Lung (tissue), 11 donors: ENCODE measurements at regions not wholly inside any gene's neighbourhood (a gene's known extent, or its start where the extent isn't known, plus 50 kb on each side); places are given as distances from the start of the nearest gene placed in this dataset.
A peak's percentile ranks its signal among the peaks of the same experiment; 100 is the strongest.
"Not testable (repeated sequence)": the region's sequence is repeated elsewhere in the genome, so short reads cannot be mapped to it uniquely, and the experiment has no call there.

Experiments
- ATAC-seq: fragments of 200-7000 bp; cut with Tn5 transposase; one replicate; pipeline ENCODE4 v1.9.1; 2020; ENCODE audit warnings: moderate number of reproducible peaks; ENCODE audit not compliant: insufficient read depth, low FRiP score
- DNase-seq, 3 donors: peaks; one replicate each; pipeline ENCODE4 v3.0.0-alpha.2; 2013 to 2017
- H3K27ac ChIP-seq, 2 donors: one replicate each; pipeline ENCODE4 v1.5.1; 2013; ENCODE audit warnings: mild to moderate bottlenecking in 2 of 2, moderate library complexity in 2 of 2, control low read depth in 1 of 2, inconsistent platforms in 1 of 2, low read depth in 1 of 2, low read length in 1 of 2
- H3K27me3 ChIP-seq, 3 donors: one replicate each; pipeline ENCODE4 v1.5.1; 2013; ENCODE audit warnings: low read length in 2 of 3; ENCODE audit not compliant: control insufficient read depth in 3 of 3, insufficient read depth in 3 of 3
- H3K36me3 ChIP-seq, 4 donors: one replicate each; pipeline ENCODE4 v1.5.1; 2013; ENCODE audit warnings: low read length in 4 of 4, mild to moderate bottlenecking in 1 of 4, moderate library complexity in 1 of 4; ENCODE audit not compliant: control insufficient read depth in 4 of 4, insufficient read depth in 4 of 4
- H3K4me1 ChIP-seq, 5 donors: one replicate each; pipeline ENCODE4 v1.5.1; 2013; ENCODE audit warnings: low read length in 5 of 5, mild to moderate bottlenecking in 2 of 5, moderate library complexity in 1 of 5; ENCODE audit not compliant: control insufficient read depth in 5 of 5, insufficient read depth in 5 of 5
- H3K4me3 ChIP-seq: one replicate; pipeline ENCODE4 v1.5.1; 2013; ENCODE audit warnings: mild to moderate bottlenecking, control low read depth, moderate library complexity
- H3K9ac ChIP-seq, 2 donors: one replicate each; pipeline ENCODE4 v1.5.1; 2013; ENCODE audit warnings: low read length in 2 of 2, control low read depth in 1 of 2; ENCODE audit not compliant: insufficient read depth in 1 of 2
- H3K9me3 ChIP-seq, 4 donors: one replicate each; pipeline ENCODE4 v1.5.1; 2013; ENCODE audit warnings: low read length in 3 of 4, mild to moderate bottlenecking in 1 of 4, moderate library complexity in 1 of 4; ENCODE audit not compliant: control insufficient read depth in 4 of 4, insufficient read depth in 3 of 4
- WGBS, 2 donors: extraction: QIAGEN DNeasy Blood & Tissue Kit; methylation state at CpG; one replicate each; pipeline ENCODE4 v1.1.7; 2013; 5-methylcytosine and 5-hydroxymethylcytosine counted together
- TF ChIP-seq, protein P1 (sequence below): IDR thresholded peaks from 2 replicates; pipeline ENCODE4 v1.5.1; 2012; ENCODE audit warnings: mild to moderate bottlenecking; ENCODE audit errors: control extremely low read depth, extremely low read depth
- donor health status: control.
- donor health status: control.
- donor health status: Bipolar disorder and iron deficiency.
- donor health status: healthy.
- donor health status: DM: yes; HTN: yes; CAD: no.

DNA sequence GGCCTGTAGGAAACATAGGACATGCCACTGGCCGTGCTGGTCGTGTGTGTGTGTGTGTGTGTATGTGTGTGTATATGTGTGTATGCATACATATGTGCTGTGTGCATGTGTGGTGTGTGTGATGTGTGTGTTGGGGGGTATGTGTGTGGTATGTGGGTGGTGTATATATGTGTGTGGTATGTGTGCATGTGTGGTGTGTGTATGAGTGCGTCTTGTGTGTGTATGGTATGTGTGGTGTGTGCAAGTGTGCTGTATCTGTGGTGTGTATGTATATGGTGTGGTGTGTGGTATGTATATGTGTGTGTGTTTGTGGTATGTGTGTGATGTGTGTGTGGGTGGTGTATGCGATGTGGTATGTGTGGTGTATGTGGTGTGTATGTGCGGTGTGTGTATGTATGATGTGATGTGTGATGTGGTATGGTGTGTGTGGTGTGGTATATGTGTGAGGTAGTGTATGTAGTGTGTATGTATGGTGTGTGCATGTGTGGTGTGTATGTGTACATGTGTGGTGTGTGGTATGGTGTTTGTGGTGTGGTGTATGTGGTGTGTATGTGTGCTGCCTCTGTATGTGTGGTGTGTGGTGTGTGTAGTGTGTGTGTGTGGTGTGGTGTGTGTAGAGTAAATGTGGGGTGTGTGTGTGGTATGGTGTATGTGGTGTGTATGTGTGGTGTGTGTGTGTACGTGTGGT lies 120.8 kb upstream of the CACHD1 start:
- H3K4me3 ChIP-seq = no peak overlapping the region
- H3K4me1 ChIP-seq = no peaks in the 10 kb centered on the region
- no peaks in the 10 kb centered on the region for H3K36me3 ChIP-seq
- peaks cover 0 to 2% (median 0%) of the 10 kb centered on the region in 4 donors for H3K9me3 ChIP-seq
- ATAC-seq = no peak
- no peaks in the 10 kb centered on the region for H3K27me3 ChIP-seq
- TF ChIP-seq, protein P1, sequence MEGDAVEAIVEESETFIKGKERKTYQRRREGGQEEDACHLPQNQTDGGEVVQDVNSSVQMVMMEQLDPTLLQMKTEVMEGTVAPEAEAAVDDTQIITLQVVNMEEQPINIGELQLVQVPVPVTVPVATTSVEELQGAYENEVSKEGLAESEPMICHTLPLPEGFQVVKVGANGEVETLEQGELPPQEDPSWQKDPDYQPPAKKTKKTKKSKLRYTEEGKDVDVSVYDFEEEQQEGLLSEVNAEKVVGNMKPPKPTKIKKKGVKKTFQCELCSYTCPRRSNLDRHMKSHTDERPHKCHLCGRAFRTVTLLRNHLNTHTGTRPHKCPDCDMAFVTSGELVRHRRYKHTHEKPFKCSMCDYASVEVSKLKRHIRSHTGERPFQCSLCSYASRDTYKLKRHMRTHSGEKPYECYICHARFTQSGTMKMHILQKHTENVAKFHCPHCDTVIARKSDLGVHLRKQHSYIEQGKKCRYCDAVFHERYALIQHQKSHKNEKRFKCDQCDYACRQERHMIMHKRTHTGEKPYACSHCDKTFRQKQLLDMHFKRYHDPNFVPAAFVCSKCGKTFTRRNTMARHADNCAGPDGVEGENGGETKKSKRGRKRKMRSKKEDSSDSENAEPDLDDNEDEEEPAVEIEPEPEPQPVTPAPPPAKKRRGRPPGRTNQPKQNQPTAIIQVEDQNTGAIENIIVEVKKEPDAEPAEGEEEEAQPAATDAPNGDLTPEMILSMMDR = no peak
- DNase-seq = no peak
- H3K9ac ChIP-seq = no peak overlapping the region
- WGBS, 2 donors = 93 to 95% methylated on average over 6 of the region's 6 CpGs
- H3K27ac ChIP-seq = no peak overlapping the region

DNA sequence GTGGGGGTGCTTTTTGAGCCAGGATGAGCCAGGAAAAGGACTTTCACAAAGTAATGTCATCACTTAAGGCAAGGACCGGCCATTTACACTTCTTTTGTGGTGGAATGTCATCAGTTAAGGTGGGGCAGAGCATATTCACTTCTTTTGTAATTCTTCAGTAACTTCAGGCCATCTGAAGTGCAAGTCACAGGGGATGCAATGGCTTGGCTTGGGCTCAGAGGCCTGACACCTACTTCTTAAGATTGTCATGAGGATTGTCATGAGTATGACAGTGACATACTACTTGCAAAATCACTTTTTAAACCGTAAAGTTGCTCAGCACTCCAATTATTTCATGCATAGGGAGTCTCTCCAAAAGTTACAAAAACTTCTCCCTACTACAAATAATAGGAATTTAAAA lies 114.4 kb upstream of the CACHD1 start:
- H3K36me3 ChIP-seq, ATAC-seq, H3K9ac ChIP-seq, DNase-seq, H3K4me1 ChIP-seq, H3K9me3 ChIP-seq, H3K4me3 ChIP-seq, H3K27ac ChIP-seq, H3K27me3 ChIP-seq: not testable (repeated sequence)
- WGBS, 2 donors = 90 to 92% methylated on average over 2 of the region's 2 CpGs

DNA sequence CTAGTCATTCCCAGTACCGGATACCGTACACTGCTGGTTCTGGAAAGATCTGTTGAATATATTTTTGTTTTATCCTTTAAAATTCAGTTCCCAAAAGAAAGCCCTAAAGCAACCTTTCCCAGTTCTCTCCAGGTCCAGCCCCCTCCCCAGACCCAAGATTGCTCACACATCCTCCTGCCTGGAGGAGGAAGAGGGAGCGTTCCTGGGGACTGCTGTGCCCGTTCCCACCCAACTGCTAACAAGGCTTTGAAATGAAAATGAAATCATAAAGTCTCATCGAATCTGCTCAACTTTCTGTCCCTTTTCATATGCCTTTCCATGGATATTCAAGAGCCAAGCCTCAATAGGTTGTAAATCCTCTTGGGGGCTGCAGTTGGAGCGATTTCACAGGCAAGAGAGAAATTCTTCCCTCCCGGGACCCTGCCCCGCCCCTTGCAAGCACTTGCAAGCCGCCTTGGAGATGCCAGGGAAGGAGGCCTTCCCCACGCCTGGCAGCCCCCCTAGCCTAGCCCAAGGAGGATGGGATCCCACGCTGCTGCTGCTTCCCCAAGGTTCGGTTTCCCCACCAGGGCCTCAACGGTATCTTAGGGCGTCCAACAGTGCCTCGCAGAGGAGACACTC lies 113.2 kb upstream of the CACHD1 start:
- TF ChIP-seq, protein P1 = no peak
- Histone ChIP-seq H3K27ac (no peak overlapping the region), H3K27me3 (no peaks in the 10 kb centered on the region)

DNA sequence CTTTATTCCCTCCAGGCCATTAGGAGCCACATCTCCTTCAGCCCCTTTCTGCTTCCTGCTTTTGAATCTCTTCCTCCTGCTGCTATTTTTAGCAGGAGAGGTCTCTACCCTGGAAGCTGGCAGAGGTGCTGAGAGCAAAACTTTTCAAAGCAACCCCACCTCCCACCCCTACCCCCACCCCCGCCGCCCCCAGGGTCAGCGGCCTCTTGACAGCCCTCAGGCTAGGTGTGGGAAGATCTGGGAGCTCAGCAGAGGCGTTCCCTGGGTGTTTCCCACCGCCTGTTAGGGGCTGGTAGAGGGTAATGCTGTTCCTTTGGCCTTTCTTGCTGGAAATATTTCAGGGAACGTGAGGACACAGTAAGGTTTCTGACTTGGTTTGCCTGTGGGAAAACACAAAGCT lies 112.5 kb upstream of the CACHD1 start:
- H3K9me3 ChIP-seq = no peaks in the 10 kb centered on the region
- H3K36me3 ChIP-seq = no peaks in the 10 kb centered on the region
- TF ChIP-seq, protein P1 = no peak
- H3K4me3 ChIP-seq = no peak overlapping the region
- H3K9ac ChIP-seq = no peak overlapping the region
- H3K27ac ChIP-seq = no peak overlapping the region
- ATAC-seq = no peak
- H3K4me1 ChIP-seq = peaks cover 0 to 7% (median 2%) of the 10 kb centered on the region in 5 donors
- no peaks in the 10 kb centered on the region for H3K27me3 ChIP-seq
- DNase-seq = peak in 1 of 3 donors; percentile 10
- WGBS, 2 donors = 46 to 53% methylated on average over 6 of the region's 6 CpGs

More for the DNA sequence above, 113.2 kb upstream of the CACHD1 start:
- no peak overlapping the region for H3K9ac ChIP-seq
- no peaks in the 10 kb centered on the region for H3K9me3 ChIP-seq
- ATAC-seq (no peak), DNase-seq (peak in 2 of 3 donors; percentile 17 to 33)
- WGBS, 2 donors = 77 to 79% methylated on average over 15 of the region's 15 CpGs
- no peak overlapping the region for H3K4me3 ChIP-seq
- H3K4me1 ChIP-seq = peaks cover 0 to 7% (median 2%) of the 10 kb centered on the region in 5 donors
- no peaks in the 10 kb centered on the region for H3K36me3 ChIP-seq
